ENCODE measurements at regions not wholly inside any gene's neighbourhood (a gene's known extent, or its start where the extent isn't known, plus 50 kb on each side); places are given as distances from the start of the nearest gene placed in this dataset.

GRCh38 chr18:40524881-40525280 is 1430.2 kb upstream of the PIK3C3 start:
- TF ChIP-seq TARDBP (IDR thresholded peaks at IDR 0.05) (no peak), FOXM1 (IDR thresholded peaks at IDR 0.05; ENCODE audit: borderline replicate concordance) (no peak), SP1 (IDR thresholded peaks at IDR 0.05) (no peak), SUZ12 (IDR thresholded peaks at IDR 0.05) (no peak), L3MBTL2 (conservative IDR thresholded peaks at IDR 0.05) (no peak), BHLHE40 (IDR thresholded peaks at IDR 0.05; ENCODE audit: borderline replicate concordance) (no peak), PKNOX1 (IDR thresholded peaks at IDR 0.05) (no peak), ARNT (IDR thresholded peaks at IDR 0.05) (no peak)

All from HEK293T (cell line).